NCI-H2227 (cell line): ENCODE measurements at regions not wholly inside any gene's neighbourhood (a gene's known extent, or its start where the extent isn't known, plus 50 kb on each side); places are given as distances from the start of the nearest gene placed in this dataset.

ENCODE experiments used
- DNase-seq: peaks from one replicate; lab custom pipeline; 2025; ENCODE audit not compliant: unreplicated experiment; lab: John Stamatoyannopoulos, UW

DNA sequence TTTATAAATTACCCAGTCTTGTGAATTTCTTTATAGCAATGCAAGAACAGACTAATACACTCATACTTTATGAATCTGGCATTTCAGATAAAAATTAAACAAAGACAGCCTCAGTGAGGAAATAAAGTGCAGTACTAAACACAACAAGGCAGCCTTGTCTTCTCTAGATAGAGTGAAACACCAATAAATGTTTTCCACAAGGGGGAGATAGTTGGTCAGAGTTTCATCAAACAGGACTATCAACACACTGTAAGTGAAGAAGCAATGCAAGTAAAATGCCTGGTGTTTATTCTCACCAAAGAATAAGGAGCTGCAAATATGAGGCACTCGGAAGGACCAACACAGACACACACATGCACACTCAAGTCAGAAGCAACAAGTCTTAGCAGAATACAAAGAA is 62.8 kb downstream of the FAM9B start:
- DNase-seq = no peak

DNA sequence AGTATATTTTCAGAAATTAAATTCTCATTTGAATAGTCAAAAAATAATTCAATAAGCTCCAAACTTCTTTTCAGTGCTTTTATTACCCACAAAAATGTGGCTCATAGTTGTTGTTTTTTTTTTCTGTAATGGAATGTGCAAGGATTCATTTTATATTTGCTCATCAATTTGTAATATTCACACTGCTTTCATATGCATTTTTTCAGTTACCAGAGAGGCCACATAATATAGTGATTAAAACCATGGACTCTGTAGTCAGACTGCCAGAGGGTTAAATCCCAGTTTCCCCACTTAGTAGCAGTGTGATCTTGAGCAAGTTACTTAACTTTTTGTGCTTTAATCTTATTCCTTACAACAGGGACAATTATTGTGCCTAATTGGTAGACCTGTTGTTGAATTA is 64.5 kb downstream of the FAM9B start:
- no peak for DNase-seq

DNA sequence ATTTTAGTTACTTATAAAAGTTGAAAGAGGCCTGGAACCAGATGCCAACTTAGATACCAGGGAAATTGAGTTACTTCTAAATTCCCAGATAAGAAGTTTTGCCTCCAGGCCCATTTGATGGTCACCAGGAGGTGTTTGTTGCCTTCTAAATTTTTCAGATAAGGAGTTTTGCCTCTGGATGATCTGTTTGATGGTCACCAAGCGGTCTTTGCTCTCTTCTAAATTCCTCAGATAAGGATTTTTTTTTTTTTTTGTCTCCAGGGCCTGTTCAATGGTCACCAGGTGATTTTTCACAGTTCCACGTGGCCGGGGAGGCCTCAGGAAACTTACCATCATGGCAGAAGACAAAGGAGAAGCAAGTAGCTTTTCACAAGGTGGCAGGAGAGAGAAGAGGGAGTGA is 66.5 kb downstream of the FAM9B start:
- DNase-seq = no peak

DNA sequence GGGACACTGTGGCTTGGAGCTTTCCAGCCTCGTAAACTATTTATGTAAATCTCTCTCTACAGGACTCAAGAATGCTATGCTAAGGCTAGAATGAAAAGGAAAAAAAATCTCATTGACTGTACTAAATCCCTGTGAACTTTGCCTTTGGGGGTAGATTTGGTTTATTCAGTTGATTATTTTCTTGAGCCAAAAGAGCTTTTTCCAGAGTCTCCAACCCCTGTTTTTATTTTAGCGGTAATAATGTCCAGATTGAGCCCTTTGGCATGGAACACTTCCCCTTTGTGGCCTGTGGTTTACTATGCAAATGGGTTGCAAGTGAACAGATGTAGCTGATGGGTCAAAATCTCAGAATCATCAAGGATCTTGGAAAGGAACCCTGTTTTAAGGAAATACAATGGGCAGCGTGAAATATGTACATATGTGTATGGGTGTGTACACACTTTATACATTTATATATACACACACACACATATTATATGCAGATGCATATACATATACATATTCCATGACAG is 72.9 kb downstream of the FAM9B start:
- no peak for DNase-seq

DNA sequence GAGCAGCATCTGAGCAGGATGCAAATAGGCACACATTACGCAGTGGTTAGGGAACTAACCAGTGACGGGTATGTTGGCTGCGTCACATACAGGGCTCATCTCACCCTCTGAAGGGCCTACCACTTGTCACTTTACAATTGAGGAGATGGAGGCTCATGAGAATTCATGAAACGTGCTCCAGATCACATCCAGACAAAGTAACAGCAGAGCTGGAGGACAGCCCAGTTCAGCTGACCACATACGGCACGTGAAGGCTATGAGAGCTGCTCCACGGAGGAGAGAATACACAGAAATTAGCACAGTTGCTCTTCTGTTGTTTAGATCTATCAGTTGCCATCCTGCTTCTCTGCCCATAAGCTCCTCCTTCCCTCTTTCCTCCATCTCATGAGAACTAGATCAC is 78.4 kb downstream of the FAM9B start:
- no peak for DNase-seq

DNA sequence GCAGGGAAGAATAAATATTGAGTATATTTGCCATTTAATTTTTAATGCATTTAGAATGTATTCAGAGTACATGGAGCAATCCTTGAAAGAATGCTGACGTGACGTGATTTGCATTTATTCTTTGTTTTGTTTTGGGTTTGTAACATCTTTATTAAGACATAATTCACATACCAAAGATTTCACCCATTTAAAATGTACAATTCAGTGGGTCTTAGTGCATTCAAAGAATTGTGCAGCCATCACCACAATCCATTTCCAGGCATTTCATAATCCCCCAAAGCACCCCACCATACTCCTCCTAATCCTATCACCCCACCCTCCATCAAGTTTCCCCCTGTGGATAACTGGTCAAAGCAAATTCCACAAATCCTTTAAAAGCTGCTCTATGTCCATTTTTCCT is 87.4 kb downstream of the FAM9B start:
- no peak for DNase-seq

DNA sequence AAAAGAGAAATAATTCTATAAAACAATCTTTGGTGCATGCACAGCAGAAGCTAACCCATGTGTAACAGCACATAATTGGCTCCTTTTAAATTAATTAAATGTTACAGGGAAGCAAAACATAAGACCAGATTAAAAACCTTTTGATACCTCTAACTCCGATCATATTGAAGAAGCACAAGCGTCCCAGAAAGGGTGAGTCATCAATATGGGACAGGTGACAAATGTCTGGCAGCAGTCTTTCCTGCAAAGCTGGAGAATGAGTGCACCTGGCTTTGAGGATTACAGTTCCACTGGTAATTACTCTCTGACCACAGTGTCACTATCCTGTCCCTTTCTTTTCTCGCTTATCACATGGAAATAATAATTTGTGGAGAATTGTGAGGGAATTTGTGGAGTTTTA is 94.6 kb downstream of the FAM9B start:
- DNase-seq = no peak

DNA sequence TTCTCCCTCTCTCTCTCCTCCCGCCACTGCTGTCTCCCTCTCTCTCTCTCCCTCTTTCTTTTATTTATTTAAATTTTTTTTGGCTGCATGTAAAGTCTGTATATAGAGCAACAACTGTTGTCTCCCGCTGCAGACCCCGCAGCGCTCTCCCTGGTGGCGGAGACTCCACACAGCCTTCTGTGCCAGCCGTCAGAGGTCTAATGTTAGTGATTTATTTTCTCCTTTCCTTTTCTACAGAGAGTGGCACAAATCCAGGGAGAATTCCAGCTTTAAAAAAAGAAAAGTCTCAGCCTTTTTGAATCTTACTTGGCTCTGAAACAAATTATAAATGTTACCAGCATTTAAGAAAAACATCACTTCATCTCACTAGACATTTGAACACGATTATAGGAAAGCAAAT is 106.2 kb downstream of the FAM9B start:
- DNase-seq = peak; percentile 75

DNA sequence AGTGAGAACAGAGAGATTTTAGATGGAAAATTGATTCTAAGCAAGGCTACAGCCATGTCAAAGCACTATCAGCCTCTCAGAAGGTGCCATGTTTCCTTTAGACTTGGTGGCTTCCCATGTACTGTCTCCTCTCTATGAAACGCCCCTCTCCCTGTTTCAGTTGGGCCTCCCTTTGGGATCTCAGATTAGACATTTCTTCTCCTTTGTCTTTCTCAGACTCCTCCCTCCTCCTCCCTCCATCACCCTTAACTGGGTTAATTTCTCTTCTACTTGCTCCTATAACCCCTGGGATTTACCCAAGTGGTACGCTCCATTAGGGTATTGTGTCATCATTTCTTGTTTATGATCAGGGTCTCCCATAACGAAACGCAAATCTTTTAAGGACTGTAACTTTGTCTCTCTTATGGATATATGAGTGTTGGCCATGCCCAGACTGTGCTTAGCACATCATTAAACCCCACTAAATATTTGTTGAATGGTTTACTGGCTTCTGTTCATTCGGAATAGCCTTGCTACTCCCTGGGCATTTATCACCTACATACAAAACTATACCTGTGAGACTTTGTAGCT is 106.8 kb downstream of the FAM9B start:
- peak; percentile 73 for DNase-seq

DNA sequence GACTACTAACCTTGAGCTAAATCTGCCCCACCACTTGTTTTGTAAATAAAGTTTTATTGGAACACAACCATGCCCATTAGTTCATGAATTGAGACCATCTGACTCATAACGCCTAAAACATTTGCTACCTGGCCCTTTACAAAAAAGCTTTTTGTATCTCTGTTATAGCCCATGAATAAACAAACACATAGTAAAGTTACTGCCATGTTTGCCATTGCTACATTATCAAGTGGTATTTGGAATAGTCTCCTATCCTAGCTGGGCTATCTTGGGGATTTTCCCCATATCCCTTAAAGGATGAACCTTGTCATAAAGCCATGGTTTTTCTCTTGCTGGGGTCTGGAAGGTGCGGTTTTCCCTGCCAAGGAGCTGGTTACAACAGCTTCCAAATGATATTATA is 112.3 kb downstream of the FAM9B start:
- no peak for DNase-seq

DNA sequence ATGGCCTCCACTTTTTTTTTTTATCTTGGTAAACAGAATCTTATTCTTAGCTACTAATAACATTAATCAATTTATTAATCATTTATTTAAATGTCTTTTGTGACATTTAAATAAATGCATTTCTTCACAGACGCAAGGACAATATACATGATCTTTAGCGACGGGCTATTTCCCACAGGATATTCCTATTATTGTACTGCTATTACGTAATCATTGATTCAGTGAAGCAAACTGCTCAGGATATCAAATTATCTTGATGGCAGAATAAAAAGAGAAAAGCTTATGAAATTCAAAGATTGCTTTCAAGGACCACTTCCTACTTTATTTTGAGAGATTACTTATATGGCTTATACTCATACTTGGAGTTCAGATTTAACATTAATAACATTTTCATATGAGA is 114.1 kb downstream of the FAM9B start:
- DNase-seq = no peak

DNA sequence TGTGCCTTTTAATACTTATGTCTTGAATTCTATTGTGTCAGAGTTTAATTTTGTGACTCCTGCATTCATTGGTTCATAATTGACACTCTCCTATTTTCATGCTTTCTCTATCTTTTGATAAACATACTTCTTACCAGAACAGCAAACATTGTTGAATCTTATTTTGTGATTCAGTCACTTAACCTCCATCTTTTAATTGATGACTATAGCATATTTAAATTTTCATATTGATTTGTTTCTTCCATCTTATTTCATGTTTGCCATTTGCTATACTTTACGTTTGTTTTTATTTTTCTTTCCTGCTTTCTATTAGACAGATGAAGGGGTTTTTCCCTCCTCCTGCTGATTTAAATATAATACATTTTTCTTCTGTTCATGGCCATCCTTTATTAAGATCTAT is 115.5 kb upstream of the FAM9A start:
- no peak for DNase-seq

DNA sequence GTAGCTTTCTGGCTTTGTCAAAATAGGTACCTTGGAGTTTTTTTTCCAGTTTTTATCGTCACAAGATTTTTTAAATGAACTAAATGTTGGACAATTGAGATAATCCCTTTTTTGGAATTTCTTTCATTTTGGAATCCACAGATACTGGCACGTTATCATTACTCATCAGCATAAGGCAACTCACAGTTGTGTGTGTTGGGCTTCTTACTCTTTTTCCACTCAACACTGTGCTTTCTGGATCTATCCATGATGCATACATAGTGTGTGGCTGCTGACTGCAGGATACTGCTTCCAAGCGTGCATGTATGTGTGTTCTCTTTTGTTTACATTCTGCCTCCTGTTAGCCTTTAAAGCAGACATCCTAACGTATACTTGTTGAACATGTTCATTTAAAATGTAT is 113.5 kb upstream of the FAM9A start:
- no peak for DNase-seq

DNA sequence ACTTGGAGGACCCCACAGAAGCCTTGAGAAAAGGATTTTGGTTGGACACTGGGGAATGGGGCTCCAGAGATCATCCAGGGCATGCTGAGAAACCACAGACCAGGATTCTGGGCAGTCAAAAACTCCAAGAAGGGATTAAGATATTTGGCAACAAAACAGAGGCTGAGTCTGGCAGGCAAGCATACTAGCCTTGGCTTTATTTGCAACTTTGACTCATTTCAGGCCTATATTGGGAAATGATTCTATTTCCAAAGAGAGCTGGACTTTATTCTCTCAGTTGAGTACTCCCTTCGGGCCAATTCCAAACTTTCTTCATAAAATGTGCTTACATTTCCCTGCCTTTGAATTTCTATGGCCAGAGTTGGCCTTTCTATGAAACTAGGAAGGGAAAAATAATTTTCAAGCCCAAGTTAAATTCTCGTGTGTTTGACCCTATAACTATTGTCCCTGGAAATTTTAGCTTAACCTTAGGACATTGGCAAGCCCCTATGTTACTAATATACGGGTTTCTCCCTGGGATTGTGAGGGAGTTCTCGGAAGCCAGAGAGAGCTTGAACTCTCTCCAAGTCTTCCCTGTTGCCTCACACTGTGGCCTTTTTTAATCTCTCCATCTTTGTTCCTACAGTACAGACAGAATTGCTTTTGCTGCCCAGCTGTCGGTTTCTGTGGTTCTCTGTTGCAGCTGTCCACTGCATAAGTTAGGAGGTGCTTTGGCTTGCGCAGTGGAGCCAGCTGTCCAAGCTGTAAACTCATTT is 112.6 kb upstream of the FAM9A start:
- DNase-seq = no peak

DNA sequence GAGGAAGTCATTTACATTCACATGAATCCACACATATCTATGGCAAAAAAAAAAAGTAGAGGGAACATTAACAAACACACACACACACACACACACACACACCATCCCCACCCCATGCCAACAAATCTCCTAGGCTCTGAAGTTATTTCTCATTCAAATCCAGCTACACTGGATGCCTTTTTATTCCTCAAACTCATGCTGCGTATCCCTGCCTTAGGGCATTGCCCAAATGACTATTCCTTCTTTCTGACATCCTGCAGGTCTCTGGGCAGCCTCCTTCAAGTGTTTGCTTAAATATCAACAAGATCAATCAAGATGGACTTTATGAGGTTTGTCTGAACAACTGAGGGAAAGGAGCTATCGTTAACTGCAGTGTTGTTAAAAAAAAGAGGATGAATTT is 106.5 kb upstream of the FAM9A start:
- DNase-seq = no peak

DNA sequence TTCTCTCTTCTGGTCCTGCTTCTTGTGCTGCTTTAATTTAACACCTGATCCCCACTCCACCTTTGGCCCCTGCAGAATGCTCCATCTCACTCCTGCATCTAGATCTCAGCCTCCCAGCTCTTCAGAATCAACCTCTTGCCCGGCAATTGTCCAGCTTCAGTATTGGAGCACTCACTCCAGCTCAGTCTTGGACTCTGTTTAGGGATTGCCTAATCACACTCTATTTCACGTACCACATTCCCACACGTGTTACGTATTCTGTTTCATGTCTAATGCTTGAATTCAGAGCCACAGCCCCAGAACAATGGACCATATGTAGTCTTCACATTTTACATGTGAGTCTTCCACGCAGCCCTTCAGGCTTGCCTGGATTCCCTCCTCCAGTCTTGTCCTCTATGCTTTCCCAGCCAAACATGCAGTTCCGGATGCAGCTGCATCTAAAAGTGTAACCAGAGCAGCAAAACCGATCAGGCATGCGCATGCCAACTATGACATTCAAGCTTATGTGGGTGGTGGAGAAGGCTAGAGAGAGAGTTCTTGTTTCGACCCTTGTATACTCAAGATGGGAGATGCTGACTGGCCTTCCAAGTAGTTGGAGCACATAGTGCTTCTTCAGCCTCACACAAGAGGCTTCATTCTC is 105.2 kb upstream of the FAM9A start:
- DNase-seq = no peak

DNA sequence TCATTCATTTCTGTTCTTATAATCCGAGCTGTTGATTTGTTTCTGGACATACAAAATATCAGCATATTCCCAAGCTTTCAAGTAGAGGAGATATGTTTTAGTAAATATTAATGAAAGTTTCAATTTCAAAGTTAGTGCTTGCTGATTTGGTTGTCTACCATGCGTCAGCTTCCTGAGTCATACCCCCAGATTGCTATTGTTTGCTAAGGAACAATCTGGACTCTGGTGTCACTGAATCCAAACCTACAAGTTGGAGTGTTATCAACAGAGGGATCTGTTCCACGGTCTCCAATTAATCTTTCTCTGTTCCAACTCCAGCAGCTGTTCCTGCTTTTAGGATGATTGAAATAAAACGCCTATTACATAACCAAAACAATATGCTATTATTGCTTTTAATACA is 96.1 kb upstream of the FAM9A start:
- no peak for DNase-seq

DNA sequence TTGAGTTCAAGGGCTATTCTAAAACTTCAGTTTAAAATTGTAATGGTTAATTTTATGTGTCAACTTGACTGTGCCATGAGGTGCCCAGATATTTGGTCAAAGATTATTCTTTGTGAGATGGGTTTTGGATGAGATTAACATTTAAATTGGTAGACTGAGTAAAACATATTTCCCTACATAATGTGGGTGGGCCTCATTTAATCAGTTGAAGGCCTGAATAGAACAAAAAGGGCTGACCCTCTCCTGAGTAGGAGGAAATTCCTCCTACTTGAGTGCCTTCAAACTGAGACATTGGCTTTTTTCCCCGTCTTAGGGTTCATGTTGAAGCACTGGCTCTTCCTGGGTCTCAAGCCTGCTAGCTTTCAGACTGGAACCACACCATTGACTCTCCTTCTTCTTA is 89.6 kb upstream of the FAM9A start:
- DNase-seq = no peak

DNA sequence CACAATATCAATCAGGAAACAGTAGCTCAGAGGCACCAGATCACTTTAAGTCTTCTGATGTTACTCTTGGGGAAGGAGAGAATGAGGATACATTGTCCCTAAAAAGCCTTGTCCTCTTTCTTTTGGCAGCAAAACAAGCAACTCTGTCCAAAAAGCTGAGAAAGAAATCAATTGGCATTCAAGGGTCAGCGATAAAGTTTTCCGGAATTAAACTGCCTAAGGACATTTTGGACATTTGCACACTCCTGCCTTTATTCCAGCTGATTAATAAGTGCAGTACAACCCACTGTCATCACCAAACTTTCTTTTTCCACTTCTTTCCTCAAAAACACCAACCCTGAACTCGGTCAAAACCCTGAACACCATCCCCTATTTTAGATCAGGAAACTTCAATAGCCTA is 85.8 kb upstream of the FAM9A start:
- DNase-seq = no peak

DNA sequence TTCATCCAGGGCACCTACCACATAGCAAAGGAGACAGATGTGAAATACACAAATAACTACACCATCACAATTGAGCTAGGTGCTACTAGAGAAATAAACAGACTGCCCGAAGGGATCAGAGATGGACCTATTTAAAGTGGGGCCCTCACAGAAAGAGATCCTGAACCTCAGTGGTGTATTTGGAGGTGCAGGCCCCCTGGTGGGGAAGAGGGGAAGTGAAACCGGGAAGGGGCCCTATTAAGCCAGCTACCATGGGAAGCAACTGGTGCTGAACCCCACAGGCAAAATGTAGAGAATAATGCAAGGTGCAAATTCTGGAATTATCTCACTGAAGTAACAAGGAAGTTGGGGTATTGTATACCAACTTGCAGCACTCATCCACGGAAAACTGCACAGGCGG is 78.6 kb upstream of the FAM9A start:
- DNase-seq = no peak

DNA sequence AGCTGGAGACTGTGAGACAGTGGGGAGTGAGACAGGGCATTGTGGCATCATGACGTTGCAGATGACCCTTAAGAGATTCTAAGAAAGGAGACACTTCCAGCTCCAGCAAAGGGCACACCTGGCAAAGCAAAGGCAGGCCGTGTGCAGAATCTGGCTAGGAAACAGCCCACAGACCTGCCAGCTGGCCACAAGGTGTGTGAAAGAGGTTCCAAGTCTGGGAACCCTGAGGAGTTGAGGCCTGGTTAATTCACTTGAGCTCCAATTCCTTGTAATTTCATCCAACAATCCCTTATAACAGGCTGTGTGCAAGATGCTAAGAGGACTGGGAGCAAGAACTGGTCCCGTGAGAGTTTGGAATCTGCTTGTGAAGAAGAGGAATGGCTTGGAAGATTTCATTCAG is 72.8 kb upstream of the FAM9A start:
- DNase-seq = no peak

DNA sequence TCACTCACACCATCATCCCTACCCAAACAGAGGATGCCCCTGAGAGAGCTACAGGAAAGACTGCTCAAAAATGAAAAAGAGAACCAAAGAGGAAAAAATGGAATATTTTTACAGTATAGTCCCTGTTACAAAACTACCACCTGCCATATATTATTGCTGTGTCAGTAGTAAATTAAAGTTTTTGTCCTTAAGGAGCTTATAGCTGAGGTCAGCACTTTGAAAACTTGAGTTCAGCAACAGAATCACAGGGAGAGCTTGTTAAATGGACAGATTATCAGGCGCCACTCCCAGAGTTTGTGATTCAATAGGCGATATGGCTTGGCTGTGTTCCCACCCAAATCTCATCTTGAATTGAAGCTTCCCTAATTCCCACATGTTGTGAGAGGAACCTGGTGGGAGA is 71.9 kb upstream of the FAM9A start:
- no peak for DNase-seq

DNA sequence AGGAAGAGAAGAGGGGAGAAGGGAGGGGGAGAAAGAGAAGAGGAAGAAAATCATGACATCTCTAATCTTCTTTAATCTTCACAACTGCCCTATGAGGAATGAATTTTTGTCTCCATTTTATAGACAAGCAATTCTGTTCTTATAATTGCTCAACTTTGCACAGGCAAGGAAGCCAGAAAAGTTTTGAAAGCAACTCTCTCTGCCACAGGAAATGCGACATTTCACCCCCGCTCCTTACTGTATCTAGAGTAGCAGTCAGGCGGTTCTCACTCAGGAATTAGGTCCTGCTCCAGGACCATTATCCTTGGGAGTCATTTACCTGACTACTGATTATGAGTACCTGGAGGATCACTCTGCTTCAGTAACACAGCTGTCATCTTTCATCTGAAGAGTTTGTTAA is 69.2 kb upstream of the FAM9A start:
- DNase-seq = no peak
